OCI-LY1 (cell line): ENCODE measurements at regions not wholly inside any gene's neighbourhood (a gene's known extent, or its start where the extent isn't known, plus 50 kb on each side); places are given as distances from the start of the nearest gene placed in this dataset.
"Not testable (repeated sequence)": the region's sequence is repeated elsewhere in the genome, so short reads cannot be mapped to it uniquely, and the experiment has no call there.

Experiments used
- H2AFZ ChIP-seq: fragments of 200-600 bp; sonication (generic), shearing (Covaris generic); 2 replicates; pipeline ENCODE4 v1.6.0; 2014; ENCODE audit warnings: antibody characterized with exemption, mild to moderate bottlenecking, low read length
- H3F3A ChIP-seq: fragments of 200-600 bp; sonication (generic), shearing (Covaris generic); 2 replicates; pipeline ENCODE4 v1.6.0; 2014; ENCODE audit warnings: mild to moderate bottlenecking, antibody characterized with exemption, low read length, moderate library complexity; ENCODE audit not compliant: insufficient read depth
- H3K27ac ChIP-seq: fragments of 200-600 bp; sonication (generic); 2 replicates; pipeline ENCODE4 v1.5.1; 2014; ENCODE audit warnings: low read length, mixed run types, mild to moderate bottlenecking, low read depth; ENCODE audit not compliant: poor library complexity, severe bottlenecking
- H3K27me3 ChIP-seq: fragments of 200-600 bp; sonication (generic); 2 replicates; pipeline ENCODE4 v1.6.0; 2014; ENCODE audit warnings: antibody characterized with exemption, mild to moderate bottlenecking, low read length, moderate library complexity; ENCODE audit not compliant: insufficient read depth
- H3K36me3 ChIP-seq: fragments of 200-600 bp; sonication (generic); 2 replicates; pipeline ENCODE4 v1.6.1; 2014; ENCODE audit warnings: mild to moderate bottlenecking, antibody characterized with exemption, low read length, moderate library complexity, mixed read lengths; ENCODE audit not compliant: insufficient read depth
- H3K4me1 ChIP-seq: fragments of 200-600 bp; sonication (generic); 2 replicates; pipeline ENCODE4 v1.5.1; 2014; ENCODE audit warnings: mild to moderate bottlenecking, low read length, moderate library complexity; ENCODE audit not compliant: insufficient read depth, severe bottlenecking
- H3K4me2 ChIP-seq: fragments of 200-600 bp; sonication (generic), shearing (Covaris generic); 2 replicates; pipeline ENCODE4 v1.6.1; 2014; ENCODE audit warnings: low read length
- H3K4me3 ChIP-seq: fragments of 200-600 bp; sonication (generic); 2 replicates; pipeline ENCODE4 v1.5.1; 2014; ENCODE audit warnings: low read length, low read depth, mild to moderate bottlenecking, mixed read lengths; ENCODE audit not compliant: poor library complexity, severe bottlenecking
- H3K79me2 ChIP-seq: fragments of 200-600 bp; shearing (Covaris generic); 2 replicates; pipeline ENCODE4 v1.6.1; 2016; ENCODE audit warnings: mixed run types, low read length, mixed read lengths; ENCODE audit not compliant: insufficient read depth
- H3K9ac ChIP-seq: fragments of 200-600 bp; sonication (generic), shearing (Covaris generic); 2 replicates; pipeline ENCODE4 v1.6.1; 2014; ENCODE audit warnings: mild to moderate bottlenecking, low read length, mixed read lengths
- H3K9me2 ChIP-seq: fragments of 200-600 bp; sonication (generic), shearing (Covaris generic); 2 replicates; pipeline ENCODE4 v1.6.1; 2014; ENCODE audit warnings: low read depth, mild to moderate bottlenecking, low read length, mixed read lengths
- H3K9me3 ChIP-seq: fragments of 200-600 bp; shearing (Covaris generic); 2 replicates; pipeline ENCODE4 v1.6.1; 2014; ENCODE audit warnings: low read length, mixed read lengths
- H4K20me1 ChIP-seq: fragments of 200-600 bp; sonication (generic), shearing (Covaris generic); 2 replicates; pipeline ENCODE4 v1.6.0; 2016; ENCODE audit warnings: mild to moderate bottlenecking, low read length; ENCODE audit not compliant: insufficient read depth
- CTCF ChIP-seq: fragments of 200-600 bp; sonication (generic), shearing (Covaris generic); IDR thresholded peaks from 2 replicates; pipeline ENCODE4 v1.5.1; 2017; ENCODE audit warnings: mild to moderate bottlenecking, antibody characterized with exemption, low read length, moderate library complexity, mixed read lengths
- EZH2 ChIP-seq: fragments of 200-600 bp; sonication (generic), shearing (Covaris generic); IDR thresholded peaks from 2 replicates; pipeline ENCODE4 v1.8.0; 2017; ENCODE audit warnings: borderline replicate concordance, mixed run types, mild to moderate bottlenecking, antibody characterized with exemption, low read length, moderate library complexity, mixed read lengths

GRCh38 chr3:152771120-152771519 lies 63.8 kb upstream of the P2RY1 start:
- no peaks in the 10 kb centered on the region for H3K36me3 ChIP-seq
- no peaks in the 10 kb centered on the region for H3K9me3 ChIP-seq
- no peak overlapping the region for H3K4me2 ChIP-seq
- no peaks in the 10 kb centered on the region for H3K27me3 ChIP-seq
- H3K9me2 ChIP-seq: no peaks in the 10 kb centered on the region
- H2AFZ ChIP-seq: no peak overlapping the region
- no peaks in the 10 kb centered on the region for H3K79me2 ChIP-seq
- no peak overlapping the region for H3K27ac ChIP-seq
- TF ChIP-seq EZH2: no peak
- no peak for TF ChIP-seq CTCF
- H3F3A ChIP-seq: no peaks in the 10 kb centered on the region
- H3K9ac ChIP-seq: no peak overlapping the region
- no peak overlapping the region for H3K4me3 ChIP-seq
- H4K20me1 ChIP-seq: no peaks in the 10 kb centered on the region
- no peaks in the 10 kb centered on the region for H3K4me1 ChIP-seq

GRCh38 chr3:152772674-152773225 lies 62.2 kb upstream of the P2RY1 start:
- Histone ChIP-seq H3F3A (no peaks in the 10 kb centered on the region), H4K20me1 (no peaks in the 10 kb centered on the region), H3K9ac (no peak overlapping the region), H3K27ac (no peak overlapping the region), H3K36me3 (no peaks in the 10 kb centered on the region), H2AFZ (no peak overlapping the region), H3K27me3 (no peaks in the 10 kb centered on the region), H3K9me2 (no peaks in the 10 kb centered on the region), H3K4me2 (no peak overlapping the region), H3K4me3 (no peak overlapping the region), H3K9me3 (no peaks in the 10 kb centered on the region), H3K4me1 (no peaks in the 10 kb centered on the region), H3K79me2 (no peaks in the 10 kb centered on the region)
- no peak for TF ChIP-seq EZH2
- no peak for TF ChIP-seq CTCF

- Histone ChIP-seq H2AFZ (no peak overlapping the region), H3K9me3 (no peaks in the 10 kb centered on the region), H3K9me2 (no peaks in the 10 kb centered on the region), H3K27me3 (no peaks in the 10 kb centered on the region), H3K36me3 (no peaks in the 10 kb centered on the region), H3K27ac (no peak overlapping the region), H4K20me1 (no peaks in the 10 kb centered on the region), H3F3A (no peaks in the 10 kb centered on the region), H3K4me1 (no peaks in the 10 kb centered on the region), H3K4me2 (no peak overlapping the region), H3K9ac (no peak overlapping the region), H3K4me3 (no peak overlapping the region), H3K79me2 (no peaks in the 10 kb centered on the region)
- no peak for TF ChIP-seq CTCF
- no peak for TF ChIP-seq EZH2
These were observed 61.3 kb upstream of the P2RY1 start for GRCh38 chr3:152773633-152774032.

- not testable (repeated sequence) for H3K9me3 ChIP-seq, H3K27ac ChIP-seq, H4K20me1 ChIP-seq
These were observed 60.7 kb upstream of the P2RY1 start for GRCh38 chr3:152774230-152774629.

More at GRCh38 chr3:152774230-152774629, 60.7 kb upstream of the P2RY1 start:
- H3K27me3 ChIP-seq, H3K9me2 ChIP-seq, H3K4me2 ChIP-seq, H3F3A ChIP-seq, H3K36me3 ChIP-seq, H3K4me3 ChIP-seq, H3K79me2 ChIP-seq, H3K4me1 ChIP-seq, H3K9ac ChIP-seq, H2AFZ ChIP-seq: not testable (repeated sequence)
